DOHH2 (cell line): ENCODE measurements at regions not wholly inside any gene's neighbourhood (a gene's known extent, or its start where the extent isn't known, plus 50 kb on each side); places are given as distances from the start of the nearest gene placed in this dataset.

Experiments used
- EZH2phosphoT487 ChIP-seq: fragments of 200-600 bp; sonication (generic); IDR thresholded peaks from 2 replicates; pipeline ENCODE4 v1.6.1; 2017; ENCODE audit warnings: borderline replicate concordance, mild to moderate bottlenecking, antibody characterized with exemption, low read length, moderate library complexity, mixed read lengths
- TF ChIP-seq, protein P1 (sequence below): fragments of 200-600 bp; sonication (generic); IDR thresholded peaks from one replicate; pipeline ENCODE4 v1.5.1; 2014; ENCODE audit warnings: antibody characterized with exemption, mild to moderate bottlenecking, low read depth, low read length; ENCODE audit not compliant: poor library complexity, severe bottlenecking

DNA sequence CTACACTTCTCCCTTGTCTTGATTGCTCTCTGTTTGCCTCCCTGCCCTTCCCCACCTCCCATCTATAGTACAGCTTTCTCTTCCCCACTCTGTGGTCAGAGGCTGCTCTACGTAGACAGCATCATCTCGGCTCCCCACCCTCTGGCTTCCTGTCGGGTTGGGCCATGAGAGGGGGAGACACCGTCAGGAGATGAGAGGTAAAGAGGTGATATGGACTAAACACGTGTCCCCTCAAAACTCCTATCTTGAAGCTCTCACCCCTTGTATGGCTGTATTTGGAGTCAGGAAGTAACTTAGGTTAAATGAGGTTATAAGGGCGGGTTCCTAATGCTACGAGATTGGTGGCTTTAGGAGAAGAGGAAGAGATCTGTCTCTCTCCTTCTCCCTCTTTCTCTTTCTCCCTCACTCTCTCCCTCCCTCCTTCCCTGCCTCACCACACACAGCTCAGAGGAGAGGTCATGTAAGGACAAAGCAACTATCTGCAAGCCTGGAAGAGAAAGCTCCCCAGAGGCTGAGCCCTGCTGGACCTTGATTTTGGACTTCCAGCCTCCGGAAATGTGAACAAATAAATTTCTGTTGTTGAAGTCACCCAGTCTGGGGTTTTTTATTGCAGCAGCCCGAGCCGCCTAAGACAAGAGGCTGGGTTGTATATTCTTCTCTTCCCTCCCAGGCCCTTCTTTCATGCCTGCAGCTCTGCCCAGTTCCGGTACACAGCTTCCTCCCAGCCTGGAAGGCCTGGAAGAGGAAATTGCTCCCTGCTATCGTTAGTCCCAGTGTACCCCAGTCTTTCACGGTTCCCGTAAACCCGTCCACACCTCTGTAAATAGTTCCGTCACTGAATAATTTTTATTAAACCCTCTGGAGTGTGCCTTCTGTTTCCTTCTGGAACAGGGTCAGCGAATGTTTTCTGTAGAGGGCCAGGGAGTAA is 138.0 kb downstream of the AKAIN1 start:
- TF ChIP-seq, protein P1, sequence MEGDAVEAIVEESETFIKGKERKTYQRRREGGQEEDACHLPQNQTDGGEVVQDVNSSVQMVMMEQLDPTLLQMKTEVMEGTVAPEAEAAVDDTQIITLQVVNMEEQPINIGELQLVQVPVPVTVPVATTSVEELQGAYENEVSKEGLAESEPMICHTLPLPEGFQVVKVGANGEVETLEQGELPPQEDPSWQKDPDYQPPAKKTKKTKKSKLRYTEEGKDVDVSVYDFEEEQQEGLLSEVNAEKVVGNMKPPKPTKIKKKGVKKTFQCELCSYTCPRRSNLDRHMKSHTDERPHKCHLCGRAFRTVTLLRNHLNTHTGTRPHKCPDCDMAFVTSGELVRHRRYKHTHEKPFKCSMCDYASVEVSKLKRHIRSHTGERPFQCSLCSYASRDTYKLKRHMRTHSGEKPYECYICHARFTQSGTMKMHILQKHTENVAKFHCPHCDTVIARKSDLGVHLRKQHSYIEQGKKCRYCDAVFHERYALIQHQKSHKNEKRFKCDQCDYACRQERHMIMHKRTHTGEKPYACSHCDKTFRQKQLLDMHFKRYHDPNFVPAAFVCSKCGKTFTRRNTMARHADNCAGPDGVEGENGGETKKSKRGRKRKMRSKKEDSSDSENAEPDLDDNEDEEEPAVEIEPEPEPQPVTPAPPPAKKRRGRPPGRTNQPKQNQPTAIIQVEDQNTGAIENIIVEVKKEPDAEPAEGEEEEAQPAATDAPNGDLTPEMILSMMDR: no peak
- no peak for TF ChIP-seq EZH2phosphoT487
